DMS53 treated with DMSO at 0.1 percent for 48 hours (cell line): ENCODE measurements at regions not wholly inside any gene's neighbourhood (a gene's known extent, or its start where the extent isn't known, plus 50 kb on each side); places are given as distances from the start of the nearest gene placed in this dataset.

ENCODE experiments used
- DNase-seq: peaks from one replicate; lab custom pipeline; 2025; ENCODE audit not compliant: unreplicated experiment; lab: John Stamatoyannopoulos, UW

DNA sequence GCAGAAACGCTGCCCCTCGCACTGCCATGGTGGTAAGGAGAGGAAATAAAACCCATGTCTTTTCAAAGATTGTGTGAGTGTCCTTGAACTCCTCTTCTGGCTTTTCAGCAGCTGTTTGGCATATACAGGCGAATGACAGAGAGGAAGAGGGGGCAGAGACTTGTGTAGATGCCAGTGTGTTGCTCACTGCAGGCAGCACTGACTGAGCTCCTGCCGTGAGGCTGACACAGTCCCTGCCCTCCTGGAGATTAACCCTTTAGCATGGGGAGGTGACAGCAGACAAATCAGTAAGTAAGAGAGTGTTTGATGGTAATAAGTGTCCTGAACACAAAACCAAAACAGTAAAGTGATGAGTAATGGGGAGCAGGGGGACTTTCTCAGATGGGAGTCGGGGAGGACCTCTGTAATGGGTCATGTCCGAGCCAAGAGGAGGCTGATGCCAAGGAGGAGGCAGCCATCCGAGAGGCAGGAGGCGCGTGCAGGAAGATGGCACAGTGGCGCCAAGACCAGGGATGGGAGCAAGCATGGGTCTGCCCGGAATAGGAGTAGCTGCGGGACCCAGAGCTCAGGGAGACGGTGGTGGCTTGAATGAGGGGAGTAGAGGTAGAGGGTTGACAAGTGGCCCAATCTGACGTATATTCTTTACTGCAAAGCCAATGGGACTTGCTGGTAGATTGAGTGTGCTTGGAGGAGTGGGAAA lies 182.2 kb downstream of the FOXO1 start:
- no peak for DNase-seq

DNA sequence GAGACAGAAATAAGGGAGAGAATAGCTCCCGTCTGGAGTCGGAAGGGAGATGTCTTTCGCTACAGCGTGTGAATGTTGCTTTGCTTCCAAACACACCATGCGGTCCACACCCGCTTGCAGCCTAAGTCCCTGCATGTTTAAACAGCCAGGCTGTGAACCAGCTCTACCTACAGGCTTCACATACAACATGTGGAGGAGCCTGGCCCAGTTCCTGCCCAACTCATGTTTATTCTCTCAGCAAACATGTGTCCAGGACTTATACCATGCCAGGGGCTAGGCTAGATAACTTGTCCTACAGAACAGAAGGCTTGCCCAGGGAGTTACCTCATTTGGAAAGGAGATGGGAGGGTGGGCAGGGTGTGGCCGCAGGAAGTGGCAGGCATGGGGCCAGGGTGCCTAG lies 181.5 kb downstream of the FOXO1 start:
- no peak for DNase-seq

DNA sequence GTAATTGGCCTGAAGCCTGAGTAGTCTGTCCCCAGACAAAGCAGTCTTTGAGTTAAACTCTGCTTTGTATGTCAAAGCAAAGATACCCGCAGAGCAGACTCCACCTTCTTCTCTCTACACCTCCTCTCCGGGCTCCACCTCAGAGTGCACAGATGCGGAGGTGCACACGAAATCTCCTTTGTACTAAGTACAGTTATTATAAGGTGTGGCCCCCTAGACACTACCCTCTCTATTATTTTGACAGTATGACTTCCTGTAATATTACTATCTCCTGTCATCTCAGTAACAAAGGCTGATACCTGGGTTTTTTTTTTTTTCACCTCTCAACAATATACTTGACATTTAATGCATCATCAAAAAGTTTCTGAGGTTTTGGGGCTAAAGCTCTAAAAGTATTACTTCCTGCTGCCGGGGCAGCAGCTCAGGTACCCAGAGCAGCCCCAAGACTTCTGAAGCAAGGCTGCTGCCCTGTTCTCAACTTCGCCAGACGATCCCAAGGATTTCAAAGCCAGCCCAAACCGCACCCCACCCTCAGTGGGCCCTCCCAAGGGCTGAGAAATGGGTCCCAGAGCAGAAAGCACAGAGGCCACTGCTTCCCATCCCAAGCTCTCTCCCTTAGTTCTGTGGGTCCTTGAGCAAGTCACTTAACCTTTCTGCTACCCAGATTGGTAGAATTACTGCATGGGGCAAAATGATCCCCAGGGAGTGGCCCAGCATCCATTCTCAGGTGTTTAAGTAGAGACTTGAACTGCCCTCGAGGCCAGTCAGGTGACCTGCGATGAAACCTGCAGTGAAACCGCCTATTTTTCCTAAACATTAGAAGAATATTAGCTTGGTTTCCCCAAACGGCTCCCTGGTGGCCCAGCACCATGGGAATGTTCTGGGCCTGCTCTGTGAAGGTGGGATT lies 180.6 kb downstream of the FOXO1 start:
- DNase-seq = no peak

DNA sequence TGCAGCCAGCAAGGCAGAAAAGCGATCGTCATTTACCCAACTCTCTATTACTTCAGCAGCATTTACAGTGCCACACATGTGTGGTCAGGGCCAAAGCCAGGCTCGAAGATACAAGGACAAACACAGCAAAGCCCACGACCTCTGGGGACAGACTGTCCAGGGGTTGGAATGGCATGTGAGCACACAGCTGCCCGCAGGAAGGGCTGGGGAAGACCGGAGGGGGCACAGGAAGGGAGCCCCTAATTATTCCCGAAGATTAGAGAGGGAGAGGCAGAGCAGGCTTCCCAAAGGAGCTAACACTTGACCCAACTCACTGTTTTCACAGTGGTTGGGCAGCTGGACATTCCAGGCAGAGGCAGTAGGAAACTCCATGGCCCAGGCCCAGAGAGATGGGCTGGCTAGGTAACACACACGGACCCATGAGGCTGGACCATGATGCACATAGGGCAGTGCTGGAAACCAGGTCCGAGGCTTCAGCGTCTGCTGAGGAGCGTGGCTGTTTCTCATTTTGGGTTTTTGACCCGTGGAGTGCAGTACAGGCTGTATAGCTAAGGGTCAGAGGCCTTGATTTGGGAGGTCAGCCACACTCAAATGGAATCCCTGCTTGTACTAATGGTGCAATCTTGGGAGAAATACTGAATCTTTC lies 179.8 kb downstream of the FOXO1 start:
- DNase-seq = no peak

DNA sequence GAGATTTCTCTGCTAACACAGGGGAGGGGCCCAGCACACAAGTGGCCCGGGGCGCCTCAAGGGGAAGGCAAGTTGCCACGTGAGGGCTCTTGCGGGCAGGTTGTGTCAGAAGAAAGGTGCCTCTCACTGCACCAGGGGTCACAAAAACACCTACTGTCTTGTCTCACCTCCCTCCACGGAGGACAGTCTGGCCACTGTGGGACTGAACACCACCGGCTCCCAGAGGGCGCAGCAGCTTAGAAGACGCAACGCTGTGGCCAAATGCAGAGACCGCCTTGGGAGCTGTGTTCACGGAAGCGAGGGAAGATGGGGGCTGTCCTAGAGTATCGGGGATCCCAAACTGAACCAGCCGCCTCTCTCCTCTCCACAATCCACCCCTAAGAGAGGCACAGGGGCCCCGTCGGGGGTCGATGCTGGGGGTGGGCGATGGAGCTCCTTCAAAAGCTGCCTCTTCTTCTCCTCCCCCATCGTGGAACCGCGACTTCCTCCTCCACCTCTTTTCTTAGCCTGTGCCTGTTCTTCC lies 177.5 kb downstream of the FOXO1 start:
- no peak for DNase-seq

DNA sequence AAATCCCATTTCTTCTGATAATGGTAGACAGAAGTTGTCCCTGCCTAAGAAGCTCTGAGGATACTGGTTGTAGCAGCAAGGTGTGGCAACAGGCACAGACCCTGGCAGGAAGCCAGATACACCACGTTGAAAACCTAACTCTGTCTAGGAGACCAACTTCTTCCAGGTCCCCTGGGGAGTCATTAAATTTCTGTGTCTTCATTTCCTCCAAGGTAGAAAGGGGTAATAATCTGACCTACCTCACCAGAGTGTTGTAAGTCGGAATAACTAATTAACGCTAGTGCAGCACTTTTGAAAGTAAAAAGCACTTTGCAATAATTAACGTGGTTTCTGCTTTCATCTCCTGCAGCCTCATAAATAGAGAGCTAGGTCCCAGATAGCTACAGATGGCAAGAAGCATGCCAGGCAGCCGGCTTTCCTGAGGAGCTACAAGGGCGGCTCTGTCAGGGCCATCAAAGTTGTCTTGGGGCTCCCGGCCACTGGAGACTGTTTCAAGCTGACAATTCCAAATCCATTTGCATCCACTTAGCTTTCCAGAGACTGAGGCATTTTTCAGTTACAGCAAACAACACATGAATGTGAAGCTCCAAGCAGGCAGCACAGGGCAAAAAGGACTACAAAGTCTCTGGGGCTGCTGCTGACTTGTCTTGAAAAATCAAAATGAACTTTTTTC lies 176.2 kb downstream of the FOXO1 start:
- no peak for DNase-seq

DNA sequence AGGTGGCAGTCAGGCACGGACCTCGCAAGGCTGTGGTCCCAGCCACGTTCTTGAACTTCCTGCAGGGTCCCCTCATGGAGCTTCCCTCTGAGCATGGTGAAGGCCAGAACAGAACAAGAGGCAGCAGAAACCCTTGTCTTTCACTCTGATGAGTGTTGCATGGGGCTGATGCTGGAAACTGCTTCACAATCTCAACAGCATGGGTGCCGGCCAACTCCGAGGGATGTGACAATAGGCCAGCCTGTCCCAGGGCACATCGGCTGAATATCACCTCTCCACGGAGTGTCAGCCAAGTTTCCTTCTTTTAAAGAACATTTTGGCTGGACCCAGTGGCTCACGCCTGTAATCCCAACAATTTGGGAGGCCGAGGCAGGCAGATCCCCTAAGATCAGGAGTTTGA lies 173.9 kb downstream of the FOXO1 start:
- DNase-seq = no peak

DNA sequence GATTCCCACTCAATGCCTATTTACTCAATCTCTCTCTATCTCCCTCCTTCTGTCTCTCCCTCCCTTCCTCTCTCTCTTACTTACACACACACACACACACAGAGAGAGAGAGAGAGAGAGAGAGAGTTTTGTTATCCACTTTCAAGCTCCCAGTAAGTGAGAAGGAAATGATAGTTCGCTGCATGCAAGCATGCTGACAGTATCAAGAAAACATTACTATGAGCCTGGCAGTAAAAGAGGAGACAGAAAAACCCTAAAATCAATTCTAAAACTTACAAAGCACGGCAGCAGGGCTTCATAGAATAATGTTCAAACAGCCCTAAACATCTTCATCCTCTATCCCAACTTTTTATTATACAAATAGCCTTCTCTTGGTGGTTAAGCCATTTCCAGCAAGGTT lies 171.9 kb downstream of the FOXO1 start:
- no peak for DNase-seq

DNA sequence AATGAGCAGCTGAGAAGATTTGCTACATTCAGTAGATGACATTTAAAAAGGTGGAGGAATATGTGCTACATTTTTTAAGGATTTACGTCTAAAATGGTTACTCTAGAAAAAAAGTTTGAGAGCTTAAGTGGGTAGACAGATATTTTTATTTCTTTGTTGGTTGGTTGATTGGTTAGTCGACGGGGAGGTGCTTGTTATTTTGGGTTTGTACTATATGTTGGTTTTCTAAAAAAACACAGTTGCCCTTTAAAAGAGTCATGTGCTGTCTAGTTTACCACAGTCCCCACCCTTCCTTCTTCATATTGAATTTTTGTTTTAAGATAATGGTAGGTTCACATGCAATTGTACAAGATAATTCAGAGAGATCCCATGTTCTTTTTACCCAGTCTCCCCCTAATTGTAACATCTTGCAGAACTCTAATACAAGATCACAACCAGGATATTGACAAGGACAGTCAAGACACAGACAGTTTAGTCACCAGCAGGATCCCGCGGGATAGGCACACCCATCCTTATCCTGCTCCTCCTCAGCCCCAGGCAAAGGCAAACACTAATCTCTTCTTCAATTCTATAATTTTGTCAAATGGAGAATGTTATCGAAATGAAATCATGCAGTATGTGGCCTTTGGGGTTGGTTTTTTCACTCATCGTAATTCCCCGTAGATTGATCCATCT lies 171.4 kb downstream of the FOXO1 start:
- no peak for DNase-seq

DNA sequence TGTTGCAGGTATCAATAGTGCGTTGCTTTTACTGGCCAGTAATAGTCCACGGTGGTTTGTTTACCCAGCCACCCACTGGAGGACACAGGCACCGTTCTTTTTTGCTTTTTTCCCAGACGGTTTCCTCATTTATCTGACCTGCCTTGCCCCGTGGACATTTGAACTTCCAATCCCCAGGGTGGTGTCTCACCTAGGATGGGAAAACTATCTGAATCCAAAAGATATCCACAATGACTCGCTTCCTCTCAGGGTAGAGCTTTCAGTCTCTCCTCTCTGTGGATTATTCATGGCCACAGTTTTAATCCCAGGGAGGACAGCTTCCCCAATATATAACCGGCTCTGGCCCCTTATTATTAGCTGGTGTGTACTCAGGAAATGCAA lies 170.8 kb downstream of the FOXO1 start:
- no peak for DNase-seq

DNA sequence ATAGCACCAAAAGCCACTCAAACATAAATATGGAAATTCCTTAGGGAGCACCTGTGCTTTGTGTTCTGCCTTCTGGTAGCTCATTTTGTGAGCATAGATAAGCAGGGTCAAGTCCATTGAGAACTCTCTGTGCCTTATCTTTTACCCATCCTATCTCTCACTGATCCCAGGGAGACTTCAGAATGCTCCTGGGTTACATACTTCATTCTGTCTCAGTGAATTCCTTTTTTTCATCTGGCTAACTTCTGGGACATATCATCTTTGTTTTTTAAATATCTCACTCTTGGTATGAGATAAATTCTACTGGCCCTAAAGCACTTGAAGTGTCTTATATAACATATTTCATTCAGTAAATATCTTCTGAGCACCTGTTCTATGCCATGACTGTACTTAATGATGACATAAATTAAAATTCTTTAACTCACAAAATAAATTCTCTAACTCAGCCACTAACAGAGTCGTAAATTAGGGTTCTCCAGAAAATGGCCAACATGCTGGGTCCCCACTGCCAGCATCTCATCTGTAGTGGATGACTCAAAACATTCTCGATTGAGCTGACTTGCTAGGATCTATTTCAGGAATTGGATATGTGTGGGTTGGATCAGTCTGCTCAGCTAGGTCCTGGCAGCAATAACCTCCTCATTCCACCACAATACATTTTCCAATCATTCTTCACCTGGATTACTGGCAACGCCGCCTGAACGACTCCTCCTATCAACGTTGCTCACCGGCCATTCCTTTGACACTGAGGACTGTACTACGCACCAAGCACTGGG lies 170.2 kb downstream of the FOXO1 start:
- no peak for DNase-seq

DNA sequence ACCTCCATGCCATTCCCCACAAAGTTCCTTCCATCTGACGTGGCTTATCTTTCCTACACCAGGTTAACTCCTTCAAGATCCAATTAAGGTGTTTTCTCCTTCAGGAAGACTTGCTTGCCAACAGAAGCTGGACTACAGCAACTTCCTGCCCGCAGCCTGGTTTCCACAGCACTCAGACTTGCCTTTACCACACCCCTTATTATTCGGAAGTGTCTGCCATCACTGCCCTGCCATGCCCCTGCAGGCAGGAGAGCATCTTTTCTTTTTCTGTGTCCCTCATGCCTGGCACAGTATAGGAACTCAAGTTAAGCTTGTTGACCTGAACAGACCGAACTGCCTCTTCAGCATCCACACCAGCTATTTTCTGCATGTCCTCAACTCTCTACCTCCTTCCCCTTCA lies 168.0 kb downstream of the FOXO1 start:
- no peak for DNase-seq

DNA sequence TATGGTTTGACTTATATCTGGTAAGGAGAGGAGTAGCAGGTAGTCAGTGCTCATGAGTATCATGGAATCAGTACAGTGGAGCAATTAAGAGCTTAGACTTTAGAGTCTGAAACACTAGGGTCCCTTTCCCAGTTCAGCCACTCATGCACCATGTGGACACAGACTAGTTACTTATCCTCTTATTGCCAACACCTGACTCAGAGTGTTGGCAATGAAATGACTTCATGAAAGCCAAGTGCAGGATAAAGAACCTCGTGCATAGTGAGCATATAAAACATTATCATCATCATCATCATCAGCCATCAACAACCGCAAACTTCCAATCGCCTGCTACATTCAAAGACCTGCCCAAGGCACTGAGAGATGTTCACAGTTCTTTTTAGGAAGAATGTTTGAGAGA lies 164.2 kb downstream of the FOXO1 start:
- no peak for DNase-seq

DNA sequence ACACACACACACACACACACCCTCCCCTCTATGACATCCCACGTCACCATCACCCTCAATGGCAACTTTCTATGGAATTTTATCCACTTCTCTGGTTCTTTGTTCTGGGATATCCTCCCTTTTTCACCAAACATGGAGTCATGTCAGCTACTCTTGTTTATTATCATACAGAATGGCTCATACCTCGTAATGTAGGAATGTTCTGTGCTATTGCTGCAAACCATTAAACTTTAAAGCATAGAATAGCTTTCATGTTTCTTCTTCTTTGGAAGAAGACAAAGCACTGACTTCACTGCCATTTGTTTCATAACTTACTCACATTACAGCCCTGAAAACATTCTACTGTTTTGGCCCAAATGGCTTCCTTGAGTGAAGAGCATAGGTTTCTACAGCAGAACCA lies 163.4 kb downstream of the FOXO1 start:
- no peak for DNase-seq

DNA sequence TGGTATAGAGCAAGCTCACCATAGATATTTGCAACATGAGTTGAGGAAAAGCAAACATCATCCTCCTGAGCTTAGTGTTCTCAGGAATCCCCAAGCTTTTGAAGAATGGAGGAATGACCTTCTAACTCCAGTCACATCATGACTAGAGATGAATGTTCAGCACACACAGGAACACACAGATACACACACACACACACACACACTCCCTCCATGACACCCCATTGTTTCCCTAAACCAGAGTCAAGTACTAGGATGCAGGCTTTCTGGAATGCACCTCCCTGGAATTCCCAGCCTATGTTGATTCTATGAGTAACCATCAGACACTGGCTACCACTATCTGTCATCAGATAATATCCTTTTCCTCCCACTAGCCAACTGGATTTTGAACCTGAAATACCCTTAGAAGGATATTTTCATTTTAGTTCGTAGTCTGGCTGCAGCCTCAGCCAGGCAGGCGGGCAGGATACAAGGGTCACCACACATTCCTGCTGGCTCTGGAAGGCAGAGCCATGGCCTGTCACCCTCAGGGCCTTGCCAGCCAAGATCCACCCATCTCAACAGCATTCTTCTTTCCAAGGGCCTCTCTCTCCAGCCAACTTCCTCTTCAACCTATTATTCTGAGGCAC lies 162.4 kb downstream of the FOXO1 start:
- DNase-seq = no peak

DNA sequence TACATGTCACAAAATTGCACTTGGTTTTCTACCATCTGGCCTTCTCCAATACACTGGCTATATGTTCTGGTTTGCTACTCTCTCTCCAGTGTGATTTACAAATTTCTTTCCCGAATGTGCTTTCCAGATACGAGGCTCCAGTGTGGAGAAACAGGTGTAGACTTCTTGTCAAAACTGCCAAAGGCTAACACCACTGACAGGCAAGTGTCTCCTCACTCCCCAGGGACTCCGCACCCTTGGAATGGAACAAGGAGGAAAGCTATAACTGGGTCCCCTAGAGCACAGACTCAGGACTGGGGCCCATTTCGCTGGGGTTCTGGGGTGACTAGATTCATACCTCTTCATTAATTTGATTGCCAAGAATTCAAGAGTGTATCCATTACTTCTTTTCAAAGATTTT lies 161.8 kb downstream of the FOXO1 start:
- no peak for DNase-seq

DNA sequence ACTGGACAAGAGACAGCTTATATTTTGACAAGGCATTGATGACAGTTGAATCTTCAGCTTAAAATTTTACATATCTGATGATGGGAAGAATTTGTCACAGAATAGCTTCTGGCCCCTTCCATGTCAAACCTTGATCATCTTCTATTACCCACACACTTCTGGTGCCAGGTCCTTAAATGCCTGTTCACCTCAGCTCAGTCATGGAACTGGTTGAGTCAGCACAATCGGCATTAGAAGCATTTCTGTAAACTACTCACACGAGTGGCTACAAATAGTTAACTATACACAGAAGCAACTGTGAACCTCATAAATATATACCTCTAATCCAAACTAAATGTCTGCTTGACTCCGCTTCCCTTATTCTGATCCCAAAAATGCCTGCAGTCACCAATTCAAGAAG lies 161.2 kb downstream of the FOXO1 start:
- no peak for DNase-seq
